ENCODE measurements at regions not wholly inside any gene's neighbourhood (a gene's known extent, or its start where the extent isn't known, plus 50 kb on each side); places are given as distances from the start of the nearest gene placed in this dataset.

DNA sequence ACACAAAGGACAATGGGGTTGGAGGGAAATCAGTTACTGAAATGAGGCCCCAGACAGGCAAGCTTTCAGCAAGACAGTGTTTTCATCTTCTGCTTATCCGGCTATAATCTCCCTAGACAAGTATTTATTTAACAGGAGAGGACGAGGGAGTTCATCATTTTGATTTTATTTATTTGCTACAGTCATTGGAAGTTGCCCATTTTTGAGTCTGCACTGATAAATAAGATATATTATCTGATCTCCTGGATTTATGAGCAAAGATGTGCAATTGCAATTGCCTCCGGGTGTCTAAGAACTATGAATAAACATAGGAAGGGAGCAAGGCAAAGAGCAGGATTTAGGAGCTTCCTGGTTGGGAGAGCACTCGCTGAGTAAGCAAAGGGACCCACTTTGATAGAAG, 263.2 kb upstream of the EDA2R start:
- Histone ChIP-seq H3K27me3 (ENCODE audit: insufficient read depth in 3 of 3, low read length in 2 of 3) (peaks cover 0 to 9% (median 0%) of the 10 kb centered on the region in 3 donors), H3K4me1 (no peaks in the 10 kb centered on the region), H3K9me3 (no peaks in the 10 kb centered on the region), H3K36me3 (ENCODE audit: insufficient read depth in 1 of 2, low read depth in 1 of 2) (no peaks in the 10 kb centered on the region), H3K4me3 (no peak overlapping the region), H3K27ac (no peak overlapping the region)
- ATAC-seq, result no peak
- TF ChIP-seq, protein P1, sequence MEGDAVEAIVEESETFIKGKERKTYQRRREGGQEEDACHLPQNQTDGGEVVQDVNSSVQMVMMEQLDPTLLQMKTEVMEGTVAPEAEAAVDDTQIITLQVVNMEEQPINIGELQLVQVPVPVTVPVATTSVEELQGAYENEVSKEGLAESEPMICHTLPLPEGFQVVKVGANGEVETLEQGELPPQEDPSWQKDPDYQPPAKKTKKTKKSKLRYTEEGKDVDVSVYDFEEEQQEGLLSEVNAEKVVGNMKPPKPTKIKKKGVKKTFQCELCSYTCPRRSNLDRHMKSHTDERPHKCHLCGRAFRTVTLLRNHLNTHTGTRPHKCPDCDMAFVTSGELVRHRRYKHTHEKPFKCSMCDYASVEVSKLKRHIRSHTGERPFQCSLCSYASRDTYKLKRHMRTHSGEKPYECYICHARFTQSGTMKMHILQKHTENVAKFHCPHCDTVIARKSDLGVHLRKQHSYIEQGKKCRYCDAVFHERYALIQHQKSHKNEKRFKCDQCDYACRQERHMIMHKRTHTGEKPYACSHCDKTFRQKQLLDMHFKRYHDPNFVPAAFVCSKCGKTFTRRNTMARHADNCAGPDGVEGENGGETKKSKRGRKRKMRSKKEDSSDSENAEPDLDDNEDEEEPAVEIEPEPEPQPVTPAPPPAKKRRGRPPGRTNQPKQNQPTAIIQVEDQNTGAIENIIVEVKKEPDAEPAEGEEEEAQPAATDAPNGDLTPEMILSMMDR (IDR thresholded peaks at IDR 0.05), result no peak
- 61 to 76% (median 64%) methylated on average over 4 of the region's 4 CpGs for WGBS, 3 donors
- intact Hi-C loops (cut with DNase I), result no loop called here
- no peak for DNase-seq

DNA sequence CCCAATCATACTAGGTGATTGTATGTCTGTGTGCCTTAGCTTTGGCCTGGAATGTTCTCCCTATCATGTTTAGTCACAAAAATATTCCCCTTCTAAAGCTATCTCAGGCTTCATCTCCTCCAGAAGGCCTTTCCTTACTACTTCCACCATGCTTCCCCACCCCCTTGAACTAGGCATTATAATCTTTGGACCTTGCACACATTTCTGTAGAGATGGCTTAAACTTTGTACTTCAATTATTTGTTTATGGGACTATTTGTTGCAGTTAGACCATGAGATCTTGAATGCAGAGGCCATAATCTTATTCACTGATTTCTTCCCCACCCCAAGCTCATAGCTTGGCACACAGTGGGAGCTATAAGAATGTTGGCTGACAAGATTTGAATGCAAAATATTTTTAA, 262.0 kb upstream of the EDA2R start:
- no peaks in the 10 kb centered on the region for H3K4me1 ChIP-seq
- no peaks in the 10 kb centered on the region for H3K36me3 ChIP-seq (ENCODE audit: insufficient read depth in 1 of 2, low read depth in 1 of 2)
- TF ChIP-seq, protein P1 (IDR thresholded peaks at IDR 0.05), result no peak
- ATAC-seq, result no peak
- H3K4me3 ChIP-seq, result no peak overlapping the region
- H3K9me3 ChIP-seq, result no peaks in the 10 kb centered on the region
- DNase-seq, result no peak
- intact Hi-C loops (cut with DNase I), result no loop called here
- H3K27ac ChIP-seq, result no peak overlapping the region
- peaks cover 0 to 9% (median 0%) of the 10 kb centered on the region in 3 donors for H3K27me3 ChIP-seq (ENCODE audit: insufficient read depth in 3 of 3, low read length in 2 of 3)

DNA sequence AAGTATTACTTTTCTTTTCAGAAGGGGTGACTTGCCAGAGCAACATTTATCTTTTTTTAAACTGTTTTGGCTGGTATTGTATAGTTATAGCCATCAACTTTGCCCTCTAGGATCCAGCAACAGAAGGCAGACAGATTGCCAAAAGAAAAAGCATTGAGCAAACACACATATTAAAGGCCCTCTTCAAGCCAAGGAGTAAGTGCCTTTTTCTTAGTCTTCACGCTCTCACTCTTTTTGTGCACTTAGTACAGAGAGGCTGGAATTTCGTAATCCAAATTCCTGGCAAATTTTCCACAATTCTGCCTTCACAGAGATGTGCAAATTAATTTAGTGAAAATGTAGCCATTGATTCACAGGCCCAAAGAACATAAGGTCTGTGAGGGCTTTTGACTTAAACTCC, 253.1 kb upstream of the EDA2R start:
- intact Hi-C loops (cut with DNase I), result no loop called here
- H3K27ac ChIP-seq, result no peak overlapping the region
- no peaks in the 10 kb centered on the region for H3K4me1 ChIP-seq
- DNase-seq, result no peak
- H3K4me3 ChIP-seq, result no peak overlapping the region
- no peaks in the 10 kb centered on the region for H3K9me3 ChIP-seq
- H3K27me3 ChIP-seq (ENCODE audit: insufficient read depth in 3 of 3, low read length in 2 of 3), result peaks cover 0 to 17% (median 0%) of the 10 kb centered on the region in 3 donors
- ATAC-seq, result no peak
- TF ChIP-seq, protein P1 (IDR thresholded peaks at IDR 0.05), result no peak
- WGBS, 3 donors, result 41 to 68% (median 51%) methylated on average over 2 of the region's 2 CpGs
- no peaks in the 10 kb centered on the region for H3K36me3 ChIP-seq (ENCODE audit: insufficient read depth in 1 of 2, low read depth in 1 of 2)

DNA sequence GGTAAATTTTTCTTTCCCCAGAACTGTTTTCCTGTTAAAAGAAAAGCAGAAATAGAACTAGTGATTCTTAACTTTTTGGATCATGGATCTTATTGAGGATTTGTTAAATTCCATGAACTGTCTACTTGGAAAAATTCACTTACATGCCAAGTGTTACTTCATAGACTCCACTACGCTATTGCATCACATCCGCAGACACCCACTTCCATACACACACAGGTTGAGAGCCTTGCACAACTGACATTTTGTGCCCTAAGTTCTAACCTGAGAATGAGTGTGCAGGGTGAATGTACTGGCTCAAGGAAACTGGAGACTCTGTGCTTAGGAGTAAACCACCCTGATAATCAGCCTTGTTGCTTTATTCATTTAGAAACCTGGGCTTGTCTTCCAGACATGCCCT, 250.5 kb upstream of the EDA2R start:
- DNase-seq (no peak), ATAC-seq (no peak)
- Histone ChIP-seq H3K4me1 (no peaks in the 10 kb centered on the region), H3K4me3 (no peak overlapping the region), H3K27me3 (ENCODE audit: insufficient read depth in 3 of 3, low read length in 2 of 3) (peaks cover 0 to 17% (median 0%) of the 10 kb centered on the region in 3 donors), H3K36me3 (ENCODE audit: insufficient read depth in 1 of 2, low read depth in 1 of 2) (no peaks in the 10 kb centered on the region), H3K9me3 (no peaks in the 10 kb centered on the region), H3K27ac (no peak overlapping the region)
- WGBS, 3 donors, result 84 to 88% (median 85%) methylated on average over 2 of the region's 2 CpGs
- intact Hi-C loops (cut with DNase I), result no loop called here
- TF ChIP-seq, protein P1 (IDR thresholded peaks at IDR 0.05), result no peak

DNA sequence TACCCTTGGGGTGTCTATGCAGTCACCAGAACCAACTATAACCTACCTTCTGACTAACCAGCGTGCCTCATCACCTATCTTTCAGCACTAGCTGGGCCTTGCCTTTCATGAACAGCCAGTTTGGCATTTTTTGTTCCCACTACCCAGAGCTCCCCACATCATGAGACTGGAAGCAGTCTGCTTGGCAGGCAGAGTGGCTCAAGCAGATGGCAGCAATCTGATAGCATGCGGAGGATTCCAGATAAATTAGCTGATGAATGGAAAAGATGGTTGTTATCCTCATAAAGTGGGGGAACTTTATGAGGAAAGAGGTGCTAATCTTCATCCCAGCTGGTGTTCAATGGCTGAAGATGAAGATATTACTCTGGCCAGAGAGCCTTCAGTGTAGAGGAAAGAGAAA, 243.2 kb upstream of the EDA2R start:
- no peak for ATAC-seq
- intact Hi-C loops (cut with DNase I), result no loop called here
- Histone ChIP-seq H3K36me3 (ENCODE audit: insufficient read depth in 1 of 2, low read depth in 1 of 2) (no peaks in the 10 kb centered on the region), H3K27ac (no peak overlapping the region), H3K9me3 (no peaks in the 10 kb centered on the region), H3K4me1 (no peaks in the 10 kb centered on the region), H3K4me3 (no peak overlapping the region), H3K27me3 (ENCODE audit: insufficient read depth in 3 of 3, low read length in 2 of 3) (no peaks in the 10 kb centered on the region)
- TF ChIP-seq, protein P1 (IDR thresholded peaks at IDR 0.05), result no peak
- WGBS, 3 donors, result 74 to 87% (median 78%) methylated on average over 1 to 2 of the region's 2 CpGs
- no peak for DNase-seq

All from psoas muscle (tissue), 7 donors.